IMR-90 (cell line): ENCODE measurements at regions not wholly inside any gene's neighbourhood (a gene's known extent, or its start where the extent isn't known, plus 50 kb on each side); places are given as distances from the start of the nearest gene placed in this dataset.

ENCODE experiments used
- ATAC-seq: fragments of 200-7000 bp; cut with Tn5 transposase; 2 replicates; pipeline ENCODE4 v1.9.1; 2020; ENCODE audit warnings: low read depth, mild to moderate bottlenecking, moderate library complexity
- BruUV-seq: library from RNA; stranded (reverse); fragments of 400-500 nt; replicated peaks from 2 replicates; lab custom pipeline; 2021; lab: Mats Ljungman, UMichigan
- CTCF ChIA-PET: fragments of 300-600 bp; formaldehyde crosslinking; extraction: SDS; loops from one replicate; lab custom pipeline; 2021; ENCODE audit warnings: antibody characterized with exemption; lab: Yijun Ruan, JAX
- POLR2A ChIA-PET: fragments of 300-600 bp; sonication (Branson Sonifier 250); formaldehyde crosslinking; loops from one replicate; lab custom pipeline; 2022; ENCODE audit warnings: antibody characterized with exemption; ENCODE audit not compliant: unreplicated experiment; lab: Charles Lee
- DNase-seq: peaks from one replicate; pipeline ENCODE4 v3.0.0; 2013
- H2AFZ ChIP-seq: replicated peaks from 2 replicates; pipeline ENCODE3; 2013; ENCODE audit warnings: low read length, mild to moderate bottlenecking; ENCODE audit not compliant: poor library complexity
- H2AK5ac ChIP-seq: 2 replicates; pipeline ENCODE4 v1.6.1; 2013; ENCODE audit warnings: low read depth, low read length, inconsistent platforms
- H2AK9ac ChIP-seq: replicated peaks from 2 replicates; pipeline ENCODE3; 2013; ENCODE audit warnings: mild to moderate bottlenecking, low read depth, low read length, moderate library complexity; ENCODE audit not compliant: poor library complexity
- H2BK120ac ChIP-seq: 2 replicates; pipeline ENCODE4 v1.6.1; 2013; ENCODE audit warnings: low read depth, low read length, inconsistent platforms
- H2BK15ac ChIP-seq: 3 replicates; pipeline ENCODE4 v1.6.1; 2013; ENCODE audit warnings: low read depth, low read length, inconsistent platforms
- H2BK20ac ChIP-seq: 2 replicates; pipeline ENCODE4 v1.6.1; 2013; ENCODE audit warnings: low read depth, mild to moderate bottlenecking, inconsistent platforms, low read length, moderate library complexity
- H2BK5ac ChIP-seq: 2 replicates; pipeline ENCODE4 v1.6.1; 2013; ENCODE audit warnings: mild to moderate bottlenecking, low read depth, low read length, inconsistent platforms; ENCODE audit not compliant: poor library complexity, severe bottlenecking
- H3K14ac ChIP-seq: replicated peaks from 2 replicates; pipeline ENCODE4 v1.6.1; 2013; ENCODE audit warnings: low read depth, low read length, inconsistent platforms
- H3K18ac ChIP-seq: 2 replicates; pipeline ENCODE4 v1.6.1; 2013; ENCODE audit warnings: low read depth, low read length, control low read depth
- H3K23ac ChIP-seq: 2 replicates; pipeline ENCODE4 v1.6.1; 2013; ENCODE audit warnings: low read depth, low read length, inconsistent platforms
- H3K27ac ChIP-seq: 2 replicates; pipeline ENCODE4 v1.5.1; 2013; ENCODE audit warnings: mild to moderate bottlenecking, control low read depth, low read length; ENCODE audit not compliant: insufficient read depth
- H3K27me3 ChIP-seq: 2 replicates; pipeline ENCODE4 v1.6.1; 2013; ENCODE audit warnings: low read length; ENCODE audit not compliant: control insufficient read depth, insufficient read depth
- H3K36me3 ChIP-seq: 2 replicates; pipeline ENCODE4 v1.6.1; 2013; ENCODE audit warnings: low read length, mixed read lengths; ENCODE audit not compliant: control insufficient read depth, insufficient read depth
- H3K4ac ChIP-seq: 2 replicates; pipeline ENCODE4 v1.6.1; 2013; ENCODE audit warnings: low read depth, low read length, inconsistent platforms
- H3K4me1 ChIP-seq: 2 replicates; pipeline ENCODE4 v1.6.1; 2013; ENCODE audit warnings: low read length, mixed read lengths; ENCODE audit not compliant: control insufficient read depth, insufficient read depth
- H3K4me2 ChIP-seq: 2 replicates; pipeline ENCODE4 v1.6.1; 2013; ENCODE audit warnings: low read depth, mild to moderate bottlenecking, control low read depth, low read length, moderate library complexity
- H3K4me3 ChIP-seq: 2 replicates; pipeline ENCODE4 v1.5.1; 2013; ENCODE audit warnings: low read depth, mild to moderate bottlenecking, control low read depth, low read length, moderate library complexity; ENCODE audit not compliant: insufficient read depth
- H3K56ac ChIP-seq: 2 replicates; pipeline ENCODE4 v1.6.1; 2013; ENCODE audit warnings: low read length, inconsistent platforms; ENCODE audit not compliant: insufficient read depth; ENCODE audit errors: extremely low read depth
- H3K79me1 ChIP-seq, 2 experiments: 2 replicates each; pipeline ENCODE4 v1.6.1; 2013; ENCODE audit warnings: low read length in 2 of 2, inconsistent platforms in 1 of 2, low read depth in 1 of 2
- H3K9ac ChIP-seq: 2 replicates; pipeline ENCODE4 v1.6.1; 2013; ENCODE audit warnings: low read depth, low read length, control low read depth
- H3K9me1 ChIP-seq: 2 replicates; pipeline ENCODE4 v1.6.1; 2013; ENCODE audit warnings: low read length, inconsistent platforms; ENCODE audit not compliant: insufficient read depth
- H3K9me3 ChIP-seq: 2 replicates; pipeline ENCODE4 v1.6.1; 2013; ENCODE audit warnings: low read length; ENCODE audit not compliant: control insufficient read depth, insufficient read depth
- H4K20me1 ChIP-seq: 2 replicates; pipeline ENCODE4 v1.6.1; 2013; ENCODE audit warnings: low read length, inconsistent platforms; ENCODE audit not compliant: insufficient read depth
- H4K5ac ChIP-seq: 2 replicates; pipeline ENCODE4 v1.6.1; 2013; ENCODE audit warnings: mild to moderate bottlenecking, low read depth, low read length, control low read depth
- H4K8ac ChIP-seq, 2 experiments: 2 replicates each; pipeline ENCODE4 v1.6.1; 2013; ENCODE audit warnings: low read depth in 2 of 2, low read length in 2 of 2, control low read depth in 1 of 2, inconsistent platforms in 1 of 2
- H4K91ac ChIP-seq: 2 replicates; pipeline ENCODE4 v1.6.1; 2013; ENCODE audit warnings: low read depth, low read length, inconsistent platforms; ENCODE audit not compliant: insufficient read depth
- BHLHE40 ChIP-seq: fragments of 150-350 bp; IDR thresholded peaks from 2 replicates; pipeline ENCODE4 v1.6.1; 2016; ENCODE audit warnings: mild to moderate bottlenecking, low read depth, low read length
- CEBPB ChIP-seq: IDR thresholded peaks from 2 replicates; pipeline ENCODE4 v1.6.1; 2012; ENCODE audit warnings: low read depth, low read length, improper control_type of control experiment
- CHD1 ChIP-seq: IDR thresholded peaks from 2 replicates; pipeline ENCODE4 v1.6.1; 2012; ENCODE audit warnings: low read depth, low read length, improper control_type of control experiment
- FOS ChIP-seq: fragments of 150-350 bp; IDR thresholded peaks from 2 replicates; pipeline ENCODE4 v1.6.1; 2016; ENCODE audit warnings: low read depth, low read length
- MAFK ChIP-seq: IDR thresholded peaks from 2 replicates; pipeline ENCODE4 v1.6.1; 2012; ENCODE audit warnings: low read depth, low read length, improper control_type of control experiment
- MAZ ChIP-seq: IDR thresholded peaks from 2 replicates; pipeline ENCODE4 v1.6.1; 2012; ENCODE audit warnings: low read depth, mild to moderate bottlenecking, low read length, improper control_type of control experiment, moderate library complexity, borderline replicate concordance
- MXI1 ChIP-seq: IDR thresholded peaks from 2 replicates; pipeline ENCODE4 v1.6.1; 2012; ENCODE audit warnings: low read depth, mild to moderate bottlenecking, low read length, moderate library complexity, borderline replicate concordance
- POLR2A ChIP-seq: IDR thresholded peaks from 2 replicates; pipeline ENCODE4 v1.6.1; 2012; ENCODE audit warnings: mild to moderate bottlenecking, low read depth, low read length
- RAD21 ChIP-seq: IDR thresholded peaks from 2 replicates; pipeline ENCODE4 v1.6.1; 2012; ENCODE audit warnings: low read length, improper control_type of control experiment
- RCOR1 ChIP-seq: IDR thresholded peaks from 2 replicates; pipeline ENCODE4 v1.6.1; 2012; ENCODE audit warnings: mild to moderate bottlenecking, low read length, improper control_type of control experiment; ENCODE audit not compliant: insufficient replicate concordance
- RFX5 ChIP-seq: IDR thresholded peaks from 2 replicates; pipeline ENCODE4 v1.8.0; 2012; ENCODE audit warnings: low read depth, mild to moderate bottlenecking, low read length, moderate library complexity
- SMC3 ChIP-seq: fragments of 150-350 bp; IDR thresholded peaks from 2 replicates; pipeline ENCODE4 v1.6.1; 2016; ENCODE audit warnings: low read depth, mild to moderate bottlenecking, antibody characterized with exemption, low read length, moderate library complexity
- USF2 ChIP-seq: fragments of 150-350 bp; IDR thresholded peaks from 2 replicates; pipeline ENCODE4 v1.6.1; 2017; ENCODE audit warnings: mild to moderate bottlenecking, antibody characterized with exemption, low read length, low read depth
- WGBS, 2 experiments: methylation state at CpG; one replicate each; pipeline versions ENCODE4 v1.1.5 to v1.1.7; 2013; ENCODE audit warnings: missing lambda C conversion rate in 2 of 2; ENCODE audit not compliant: insufficient read length in 1 of 2; ENCODE audit errors: extremely low coverage in 2 of 2; 5-methylcytosine and 5-hydroxymethylcytosine counted together
- dilution Hi-C: fragments of 300-500 bp; cut with HindIII; formaldehyde crosslinking; loops from one replicate; pipeline ENCODE4 v1.14.3; 2018; ENCODE audit warnings: low sequenced_read_pairs; ENCODE audit not compliant: unreplicated experiment
- in situ Hi-C: fragments of 300-500 bp; cut with MboI; formaldehyde crosslinking; loops from 3 replicates; pipeline ENCODE4 v1.14.3; 2019; ENCODE audit warnings: low sequenced_read_pairs, inconsistent platforms, mixed read lengths
- intact Hi-C: fragments of 100-400 bp; cut with micrococcal nuclease; formaldehyde crosslinking; loops from 2 replicates; pipeline ENCODE4 v1.10.0; 2022
- TF ChIP-seq, protein P1 (sequence below): conservative IDR thresholded peaks from 2 replicates; pipeline ENCODE4 v1.5.1; 2012; ENCODE audit warnings: mild to moderate bottlenecking, low read depth, low read length, improper control_type of control experiment
- TF ChIP-seq, protein P2 (sequence below): fragments of 150-350 bp; IDR thresholded peaks from 2 replicates; pipeline ENCODE4 v1.6.1; 2016; ENCODE audit warnings: low read depth, mild to moderate bottlenecking, low read length, moderate library complexity, borderline replicate concordance

DNA sequence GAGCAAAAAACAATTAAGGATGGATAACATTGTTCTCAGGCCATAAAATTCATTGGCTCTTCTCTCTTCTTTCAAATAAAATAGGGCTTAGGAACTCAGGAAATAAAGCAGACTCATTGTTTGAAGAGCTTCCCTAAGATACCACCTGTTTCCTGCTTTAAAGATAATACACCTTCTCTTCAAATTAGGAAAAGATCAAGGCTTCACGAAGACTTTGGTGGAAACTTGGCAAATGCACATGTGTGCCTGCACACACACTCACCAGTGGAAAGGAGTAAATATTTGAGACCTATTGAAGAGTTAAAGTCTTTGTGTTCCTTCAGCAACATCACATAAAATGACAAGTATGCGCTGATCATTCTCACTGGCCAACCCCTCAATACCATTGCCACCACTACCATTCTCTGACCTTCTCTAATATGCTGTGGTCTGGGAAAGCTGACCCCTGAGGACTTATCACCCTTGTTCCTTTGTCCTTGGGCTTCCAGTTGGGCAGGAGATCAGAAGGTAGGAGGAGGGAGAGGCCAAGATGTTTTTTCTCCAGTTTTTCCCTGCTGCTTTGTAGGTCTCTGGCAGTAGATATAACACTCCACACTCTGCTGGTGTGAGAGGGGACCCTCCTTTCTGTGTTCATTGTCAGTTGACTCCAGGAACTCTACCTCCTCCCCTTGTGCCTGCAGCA is 53.5 kb upstream of the SPOPL start:
- dilution Hi-C loops: no loop called here
- no peak for TF ChIP-seq RAD21
- TF ChIP-seq USF2: no peak
- TF ChIP-seq MAZ: no peak
- TF ChIP-seq, protein P1, sequence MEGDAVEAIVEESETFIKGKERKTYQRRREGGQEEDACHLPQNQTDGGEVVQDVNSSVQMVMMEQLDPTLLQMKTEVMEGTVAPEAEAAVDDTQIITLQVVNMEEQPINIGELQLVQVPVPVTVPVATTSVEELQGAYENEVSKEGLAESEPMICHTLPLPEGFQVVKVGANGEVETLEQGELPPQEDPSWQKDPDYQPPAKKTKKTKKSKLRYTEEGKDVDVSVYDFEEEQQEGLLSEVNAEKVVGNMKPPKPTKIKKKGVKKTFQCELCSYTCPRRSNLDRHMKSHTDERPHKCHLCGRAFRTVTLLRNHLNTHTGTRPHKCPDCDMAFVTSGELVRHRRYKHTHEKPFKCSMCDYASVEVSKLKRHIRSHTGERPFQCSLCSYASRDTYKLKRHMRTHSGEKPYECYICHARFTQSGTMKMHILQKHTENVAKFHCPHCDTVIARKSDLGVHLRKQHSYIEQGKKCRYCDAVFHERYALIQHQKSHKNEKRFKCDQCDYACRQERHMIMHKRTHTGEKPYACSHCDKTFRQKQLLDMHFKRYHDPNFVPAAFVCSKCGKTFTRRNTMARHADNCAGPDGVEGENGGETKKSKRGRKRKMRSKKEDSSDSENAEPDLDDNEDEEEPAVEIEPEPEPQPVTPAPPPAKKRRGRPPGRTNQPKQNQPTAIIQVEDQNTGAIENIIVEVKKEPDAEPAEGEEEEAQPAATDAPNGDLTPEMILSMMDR: no peak
- no peak for TF ChIP-seq MAFK
- no peak for TF ChIP-seq MXI1
- TF ChIP-seq CHD1: no peak
- TF ChIP-seq SMC3: no peak
- TF ChIP-seq RFX5: no peak
- no peak for TF ChIP-seq FOS
- no peak for TF ChIP-seq POLR2A
- TF ChIP-seq BHLHE40: no peak
- TF ChIP-seq CEBPB: no peak
- TF ChIP-seq RCOR1: no peak
- TF ChIP-seq, protein P2, sequence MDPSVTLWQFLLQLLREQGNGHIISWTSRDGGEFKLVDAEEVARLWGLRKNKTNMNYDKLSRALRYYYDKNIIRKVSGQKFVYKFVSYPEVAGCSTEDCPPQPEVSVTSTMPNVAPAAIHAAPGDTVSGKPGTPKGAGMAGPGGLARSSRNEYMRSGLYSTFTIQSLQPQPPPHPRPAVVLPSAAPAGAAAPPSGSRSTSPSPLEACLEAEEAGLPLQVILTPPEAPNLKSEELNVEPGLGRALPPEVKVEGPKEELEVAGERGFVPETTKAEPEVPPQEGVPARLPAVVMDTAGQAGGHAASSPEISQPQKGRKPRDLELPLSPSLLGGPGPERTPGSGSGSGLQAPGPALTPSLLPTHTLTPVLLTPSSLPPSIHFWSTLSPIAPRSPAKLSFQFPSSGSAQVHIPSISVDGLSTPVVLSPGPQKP: no peak
- no peaks in the 10 kb centered on the region for H3K9me3 ChIP-seq
- no peak overlapping the region for H2BK15ac ChIP-seq
- no peaks in the 10 kb centered on the region for H3K79me1 ChIP-seq
- no peak overlapping the region for H2AFZ ChIP-seq
- POLR2A ChIA-PET: interaction anchor here (0.7 kb wide), 1 partner anchor 8 kb away, joined by 3 read pairs; no protein-coding TSS in a partner anchor
- H3K56ac ChIP-seq: no peak overlapping the region
- H3K27me3 ChIP-seq: no peaks in the 10 kb centered on the region
- H3K23ac ChIP-seq: no peak overlapping the region
- no peak overlapping the region for H2BK20ac ChIP-seq
- H2BK120ac ChIP-seq: no peak overlapping the region
- no peaks in the 10 kb centered on the region for H3K36me3 ChIP-seq
- no peak for ATAC-seq
- H2AK5ac ChIP-seq: no peak overlapping the region
- H3K4me2 ChIP-seq: no peak overlapping the region
- no peak overlapping the region for H3K14ac ChIP-seq
- in situ Hi-C loops: no loop called here
- intact Hi-C loops: no loop called here
- no peaks in the 10 kb centered on the region for H3K9me1 ChIP-seq
- H2BK5ac ChIP-seq: no peak overlapping the region
- H2AK9ac ChIP-seq: no peak overlapping the region
- no peaks in the 10 kb centered on the region for H3K4me1 ChIP-seq
- H3K27ac ChIP-seq: no peak overlapping the region
- H3K4ac ChIP-seq: no peak overlapping the region
- H3K18ac ChIP-seq: no peak overlapping the region
- whole genome bisulfite sequencing, 2 experiments: no CpG with 5 or more reads among the region's 2 CpGs
- CTCF ChIA-PET: no interaction called here
- no peak overlapping the region for H4K8ac ChIP-seq
- no peak for DNase-seq
- no peak overlapping the region for H3K9ac ChIP-seq
- BruUV-seq: no TSS peak
- H4K5ac ChIP-seq: no peak overlapping the region
- no peak overlapping the region for H3K4me3 ChIP-seq
- no peak overlapping the region for H4K91ac ChIP-seq
- H4K20me1 ChIP-seq: no peaks in the 10 kb centered on the region
